Epithelial cell of proximal tubule (primary cell): ENCODE measurements at regions not wholly inside any gene's neighbourhood (a gene's known extent, or its start where the extent isn't known, plus 50 kb on each side); places are given as distances from the start of the nearest gene placed in this dataset.

Source experiments
- DNase-seq: peaks from one replicate; pipeline ENCODE4 v3.0.0-alpha.2; 2011; ENCODE audit warnings: low read depth
- H3K4me3 ChIP-seq: 2 replicates; pipeline ENCODE4 v1.5.1; 2011; ENCODE audit warnings: low read depth, mild to moderate bottlenecking, low read length
- TF ChIP-seq, protein P1 (sequence below): conservative IDR thresholded peaks from 2 replicates; pipeline ENCODE4 v1.5.1; 2012; ENCODE audit warnings: low read depth, mild to moderate bottlenecking, low read length

DNA sequence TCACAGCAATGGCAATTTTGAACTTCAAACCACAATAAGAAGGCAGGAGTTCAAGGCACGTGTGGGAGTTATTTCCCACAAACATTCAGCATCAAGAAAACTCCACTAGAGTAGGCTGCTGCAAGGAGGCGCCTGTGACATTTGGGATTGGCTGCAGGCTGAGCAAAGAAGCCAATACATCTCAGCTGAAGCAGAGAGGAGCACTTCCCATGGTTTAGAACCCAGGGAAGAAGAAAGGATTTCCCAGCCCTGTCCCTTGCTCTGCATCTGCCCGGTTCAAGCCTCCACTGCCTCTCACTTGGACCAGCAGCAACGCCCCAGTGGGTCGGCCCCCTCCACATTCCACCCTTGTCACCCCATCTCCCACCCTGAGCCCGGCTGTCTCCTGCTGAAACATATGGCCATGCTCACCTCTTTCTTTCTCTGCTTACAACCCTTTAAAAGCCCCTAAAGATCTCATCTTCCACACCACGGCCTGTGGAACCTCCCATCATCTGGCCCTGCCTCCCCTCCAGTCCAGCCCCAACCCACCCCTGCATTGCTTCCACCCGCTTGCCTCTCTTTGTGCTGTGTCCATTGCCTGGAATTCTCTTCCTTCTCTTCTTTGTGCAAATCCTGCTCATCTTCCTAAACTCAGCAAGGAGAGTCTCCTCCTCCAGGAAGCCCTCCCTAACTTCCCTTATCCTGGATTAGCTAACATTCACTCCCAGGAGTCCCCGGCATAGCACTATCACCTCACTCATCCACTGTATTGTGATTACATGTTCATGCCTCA is 128.3 kb downstream of the ANKRD60 start:
- no peak for DNase-seq
- no peak overlapping the region for H3K4me3 ChIP-seq
- TF ChIP-seq, protein P1, sequence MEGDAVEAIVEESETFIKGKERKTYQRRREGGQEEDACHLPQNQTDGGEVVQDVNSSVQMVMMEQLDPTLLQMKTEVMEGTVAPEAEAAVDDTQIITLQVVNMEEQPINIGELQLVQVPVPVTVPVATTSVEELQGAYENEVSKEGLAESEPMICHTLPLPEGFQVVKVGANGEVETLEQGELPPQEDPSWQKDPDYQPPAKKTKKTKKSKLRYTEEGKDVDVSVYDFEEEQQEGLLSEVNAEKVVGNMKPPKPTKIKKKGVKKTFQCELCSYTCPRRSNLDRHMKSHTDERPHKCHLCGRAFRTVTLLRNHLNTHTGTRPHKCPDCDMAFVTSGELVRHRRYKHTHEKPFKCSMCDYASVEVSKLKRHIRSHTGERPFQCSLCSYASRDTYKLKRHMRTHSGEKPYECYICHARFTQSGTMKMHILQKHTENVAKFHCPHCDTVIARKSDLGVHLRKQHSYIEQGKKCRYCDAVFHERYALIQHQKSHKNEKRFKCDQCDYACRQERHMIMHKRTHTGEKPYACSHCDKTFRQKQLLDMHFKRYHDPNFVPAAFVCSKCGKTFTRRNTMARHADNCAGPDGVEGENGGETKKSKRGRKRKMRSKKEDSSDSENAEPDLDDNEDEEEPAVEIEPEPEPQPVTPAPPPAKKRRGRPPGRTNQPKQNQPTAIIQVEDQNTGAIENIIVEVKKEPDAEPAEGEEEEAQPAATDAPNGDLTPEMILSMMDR, result no peak

DNA sequence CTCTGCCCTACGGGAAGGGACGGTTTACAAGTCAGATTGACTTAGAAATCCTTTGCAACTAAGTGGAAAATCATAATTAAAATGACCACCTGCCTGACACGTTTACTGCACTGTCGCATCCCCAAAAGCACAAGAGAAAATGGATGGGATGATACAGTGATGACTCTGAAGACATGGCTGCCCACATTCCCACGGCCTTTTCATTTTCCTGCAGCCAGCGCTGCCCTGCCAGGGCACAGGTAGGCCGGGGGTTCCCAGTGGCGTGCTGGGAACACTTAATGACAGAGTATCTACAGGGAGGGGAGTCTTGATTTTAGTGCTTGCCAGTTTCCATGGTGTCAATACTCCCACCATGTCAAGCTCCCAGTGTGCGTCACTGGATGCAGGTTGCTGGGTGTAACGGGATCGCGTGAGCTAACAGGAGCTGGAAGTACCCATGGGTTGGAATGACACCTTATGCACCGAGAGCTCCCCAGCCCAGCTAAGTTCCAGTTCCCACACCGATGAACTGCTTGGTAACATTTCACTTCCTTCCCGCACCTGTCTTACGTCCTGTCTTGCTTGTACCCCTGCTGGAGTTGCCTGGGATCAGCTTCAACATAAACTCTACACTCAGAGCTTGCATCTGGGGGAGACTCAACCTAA is 129.0 kb downstream of the ANKRD60 start:
- H3K4me3 ChIP-seq, result no peak overlapping the region
- no peak for DNase-seq
- TF ChIP-seq, protein P1, result no peak

DNA sequence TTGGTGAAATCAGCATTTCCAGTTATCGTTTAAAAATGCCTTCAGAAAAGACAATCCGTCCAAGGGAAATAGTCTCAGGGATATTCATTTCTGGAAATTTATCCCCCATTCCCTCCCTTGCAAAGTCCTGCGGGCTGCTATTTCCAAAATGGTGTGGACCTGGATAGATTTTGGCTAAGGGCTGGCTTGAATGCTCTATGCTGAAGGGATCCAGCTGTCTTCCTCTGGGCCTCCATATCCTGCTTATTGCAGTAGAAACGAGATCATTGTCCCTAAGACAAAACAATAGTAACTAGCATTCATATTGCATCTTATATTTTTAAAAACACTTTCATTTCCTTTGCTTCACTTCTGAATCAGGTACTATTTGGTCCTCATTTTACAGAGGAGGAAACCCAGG is 129.9 kb downstream of the ANKRD60 start:
- no peak overlapping the region for H3K4me3 ChIP-seq
- DNase-seq, result no peak
- TF ChIP-seq, protein P1, result no peak

DNA sequence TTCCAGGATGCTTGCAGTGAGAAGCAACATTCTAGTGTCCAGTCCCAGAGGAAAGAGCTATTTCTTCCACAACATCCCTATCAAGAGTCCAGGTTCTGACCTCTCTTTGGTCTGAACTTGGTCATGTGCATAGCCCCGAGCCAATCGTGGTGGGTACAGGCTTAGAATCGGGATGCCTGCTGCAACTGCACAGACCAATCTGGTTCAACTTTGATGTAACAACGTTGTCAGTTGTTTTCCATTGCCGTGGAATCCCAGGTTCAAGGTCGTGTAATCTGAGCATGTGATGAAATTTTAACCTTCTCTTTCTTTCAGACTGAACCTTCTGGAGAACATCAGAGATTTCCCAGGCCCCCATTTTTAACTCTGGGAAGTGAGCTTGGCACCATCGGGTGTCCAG is 130.5 kb downstream of the ANKRD60 start:
- DNase-seq, result no peak
- TF ChIP-seq, protein P1, result no peak
- H3K4me3 ChIP-seq, result no peak overlapping the region

DNA sequence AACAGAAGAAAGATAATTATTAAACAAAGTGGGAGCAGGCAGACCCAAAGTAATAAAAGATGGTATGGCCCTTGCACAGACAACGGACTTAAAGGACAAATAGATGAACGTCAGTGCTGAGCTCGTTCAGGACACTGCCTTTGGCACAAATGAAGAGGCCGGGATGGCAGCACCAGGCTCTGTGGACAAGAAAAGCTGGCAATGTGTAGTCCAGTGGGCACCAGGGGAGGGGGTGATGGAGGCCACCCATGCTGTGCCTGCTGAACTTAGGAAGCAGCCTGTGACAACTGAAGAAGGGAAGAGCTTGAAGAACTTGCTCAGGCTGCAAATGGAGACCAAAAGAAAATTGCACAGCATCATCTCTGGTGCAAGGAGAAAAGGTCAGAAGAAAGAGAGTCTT is 131.0 kb downstream of the ANKRD60 start:
- DNase-seq, result no peak
- TF ChIP-seq, protein P1, result no peak
- no peak overlapping the region for H3K4me3 ChIP-seq

DNA sequence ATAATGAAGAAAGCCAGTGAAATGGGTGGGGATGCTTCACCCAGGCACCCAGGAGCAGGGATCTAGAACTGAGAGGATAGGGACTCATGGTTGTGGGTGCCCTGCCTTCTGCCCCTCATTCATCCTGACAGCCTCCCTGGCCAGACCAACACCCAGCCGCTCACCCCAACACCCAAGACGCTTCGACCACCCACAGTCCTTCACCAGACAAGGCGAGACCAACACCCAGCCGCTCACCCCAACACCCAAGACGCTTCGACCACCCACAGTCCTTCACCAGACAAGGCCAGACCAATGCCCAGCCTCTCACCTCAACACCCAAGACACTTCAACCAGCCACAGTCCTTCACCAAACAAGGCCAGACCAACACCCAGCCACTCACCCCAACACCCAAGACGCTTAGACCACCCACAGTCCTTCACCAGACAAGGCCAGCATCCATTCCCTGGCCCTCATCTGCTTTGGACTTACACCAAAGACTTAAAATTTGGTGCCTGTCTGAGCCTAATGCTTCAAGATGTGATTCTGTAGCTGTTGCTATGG is 131.5 kb downstream of the ANKRD60 start:
- no peak overlapping the region for H3K4me3 ChIP-seq
- TF ChIP-seq, protein P1, result no peak
- no peak for DNase-seq
